Endothelial cell of umbilical vein (primary cell): ENCODE measurements at regions not wholly inside any gene's neighbourhood (a gene's known extent, or its start where the extent isn't known, plus 50 kb on each side); places are given as distances from the start of the nearest gene placed in this dataset.

Source experiments
- EZH2 ChIP-seq: IDR thresholded peaks from 2 replicates; pipeline ENCODE4 v1.6.1; 2012; ENCODE audit warnings: borderline replicate concordance, low read depth, mild to moderate bottlenecking, moderate library complexity, low read length, inconsistent platforms; ENCODE audit not compliant: severe bottlenecking
- FOS ChIP-seq: IDR thresholded peaks from 2 replicates; pipeline ENCODE4 v1.6.1; 2011; ENCODE audit warnings: mild to moderate bottlenecking, low read length, moderate library complexity, borderline replicate concordance; ENCODE audit not compliant: insufficient read depth
- GATA2 ChIP-seq: IDR thresholded peaks from 2 replicates; pipeline ENCODE4 v1.7.0; 2011; ENCODE audit warnings: low read depth, mild to moderate bottlenecking, moderate library complexity, mixed read lengths, low read length; ENCODE audit not compliant: insufficient read length, insufficient read depth
- JUN ChIP-seq: IDR thresholded peaks from 2 replicates; pipeline ENCODE4 v1.6.1; 2011; ENCODE audit warnings: borderline replicate concordance, low read depth; ENCODE audit not compliant: insufficient read length, insufficient read depth
- MYC ChIP-seq: IDR thresholded peaks from one replicate; pipeline ENCODE4 v1.6.1; 2011; ENCODE audit warnings: mild to moderate bottlenecking, low read depth, low read length
- POLR2A ChIP-seq: IDR thresholded peaks from 2 replicates; pipeline ENCODE4 v1.6.1; 2012; ENCODE audit warnings: low read depth, mild to moderate bottlenecking, control low read depth, low read length
- POLR2AphosphoS5 ChIP-seq: IDR thresholded peaks from 2 replicates; pipeline ENCODE4 v1.6.1; 2012; ENCODE audit warnings: low read depth, mild to moderate bottlenecking, control low read depth, low read length, moderate library complexity; ENCODE audit not compliant: insufficient read depth
- TF ChIP-seq, protein P1 (sequence below), 2 donors: IDR thresholded peaks; 1 replicate in 1 of 2; 2 replicates in 1 of 2; pipeline ENCODE4 v1.5.1; 2011; ENCODE audit warnings: low read length in 2 of 2, mild to moderate bottlenecking in 2 of 2, moderate library complexity in 2 of 2, control low read depth in 1 of 2, inconsistent platforms in 1 of 2, low read depth in 1 of 2; ENCODE audit not compliant: insufficient read depth in 1 of 2; ENCODE audit errors: extremely low read depth in 1 of 2
- TF ChIP-seq, protein P2 (sequence below): IDR thresholded peaks from 2 replicates; pipeline ENCODE4 v1.6.1; 2011; ENCODE audit not compliant: insufficient read depth, insufficient read length

DNA sequence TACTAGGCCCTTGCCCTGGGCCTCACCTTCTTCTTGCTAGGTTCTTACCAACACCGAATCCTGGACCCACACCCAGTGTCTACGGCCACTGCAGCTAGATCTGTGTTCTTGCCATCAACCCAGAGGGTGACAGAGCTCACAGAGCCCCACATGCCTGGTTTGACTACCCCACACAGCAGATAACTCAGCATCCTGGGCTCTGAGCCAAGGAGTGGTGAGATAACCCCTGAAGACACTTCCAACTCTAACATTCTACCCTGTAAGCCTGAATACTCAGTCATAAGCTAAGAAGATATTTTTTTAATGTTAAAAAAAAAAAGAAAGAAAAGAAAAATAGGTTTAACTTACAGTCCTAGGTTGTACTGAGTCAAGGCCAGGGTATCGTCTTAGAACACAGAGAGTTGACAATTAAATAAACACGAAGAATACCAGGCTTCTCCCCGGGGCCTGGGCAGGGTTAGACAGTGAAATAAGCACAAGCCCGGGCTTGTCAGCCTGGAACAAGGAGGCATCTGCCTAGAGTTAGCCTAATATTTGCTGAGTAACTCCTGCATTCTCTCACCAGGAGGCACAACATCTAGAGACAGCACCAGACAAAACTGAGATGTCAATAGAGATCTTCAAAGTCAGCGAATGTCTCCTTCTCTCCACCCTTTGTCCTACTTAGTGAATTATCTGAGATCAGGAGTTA is 556.5 kb upstream of the LRRN3 start:
- TF ChIP-seq, protein P1, sequence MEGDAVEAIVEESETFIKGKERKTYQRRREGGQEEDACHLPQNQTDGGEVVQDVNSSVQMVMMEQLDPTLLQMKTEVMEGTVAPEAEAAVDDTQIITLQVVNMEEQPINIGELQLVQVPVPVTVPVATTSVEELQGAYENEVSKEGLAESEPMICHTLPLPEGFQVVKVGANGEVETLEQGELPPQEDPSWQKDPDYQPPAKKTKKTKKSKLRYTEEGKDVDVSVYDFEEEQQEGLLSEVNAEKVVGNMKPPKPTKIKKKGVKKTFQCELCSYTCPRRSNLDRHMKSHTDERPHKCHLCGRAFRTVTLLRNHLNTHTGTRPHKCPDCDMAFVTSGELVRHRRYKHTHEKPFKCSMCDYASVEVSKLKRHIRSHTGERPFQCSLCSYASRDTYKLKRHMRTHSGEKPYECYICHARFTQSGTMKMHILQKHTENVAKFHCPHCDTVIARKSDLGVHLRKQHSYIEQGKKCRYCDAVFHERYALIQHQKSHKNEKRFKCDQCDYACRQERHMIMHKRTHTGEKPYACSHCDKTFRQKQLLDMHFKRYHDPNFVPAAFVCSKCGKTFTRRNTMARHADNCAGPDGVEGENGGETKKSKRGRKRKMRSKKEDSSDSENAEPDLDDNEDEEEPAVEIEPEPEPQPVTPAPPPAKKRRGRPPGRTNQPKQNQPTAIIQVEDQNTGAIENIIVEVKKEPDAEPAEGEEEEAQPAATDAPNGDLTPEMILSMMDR (IDR thresholded peaks at IDR 0.05; ENCODE audit: extremely low read depth in 1 of 2, insufficient read depth in 1 of 2, low read depth in 1 of 2, low read length in 2 of 2), result no peak
- TF ChIP-seq MYC, result no peak
- no peak for TF ChIP-seq POLR2AphosphoS5
- TF ChIP-seq POLR2A, result no peak
- TF ChIP-seq, protein P2, sequence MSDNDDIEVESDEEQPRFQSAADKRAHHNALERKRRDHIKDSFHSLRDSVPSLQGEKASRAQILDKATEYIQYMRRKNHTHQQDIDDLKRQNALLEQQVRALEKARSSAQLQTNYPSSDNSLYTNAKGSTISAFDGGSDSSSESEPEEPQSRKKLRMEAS, result no peak
- no peak for TF ChIP-seq EZH2
- TF ChIP-seq GATA2, result no peak
- no peak for TF ChIP-seq JUN
- no peak for TF ChIP-seq FOS
